GM12878 (cell line): ENCODE measurements at regions not wholly inside any gene's neighbourhood (a gene's known extent, or its start where the extent isn't known, plus 50 kb on each side); places are given as distances from the start of the nearest gene placed in this dataset.

Experiments
- ATF3 ChIP-seq: IDR thresholded peaks from 2 replicates; pipeline ENCODE4 v1.6.1; 2011; ENCODE audit warnings: low read depth, mild to moderate bottlenecking, low read length, moderate library complexity, borderline replicate concordance; ENCODE audit errors: extremely low read depth
- EED ChIP-seq: sonication (generic); IDR thresholded peaks from 2 replicates; pipeline ENCODE4 v1.6.1; 2016; ENCODE audit warnings: antibody characterized with exemption, low read depth
- ELK1 ChIP-seq: IDR thresholded peaks from 2 replicates; pipeline ENCODE4 v1.6.1; 2012; ENCODE audit warnings: low read depth, low read length, improper control_type of control experiment
- FOXK2 ChIP-seq: fragments of 450-650 bp; IDR thresholded peaks from 2 replicates; pipeline ENCODE4 v1.6.1; 2017; ENCODE audit warnings: mild to moderate bottlenecking, moderate library complexity
- FOXM1 ChIP-seq: IDR thresholded peaks from 2 replicates; pipeline ENCODE4 v1.6.1; 2012; ENCODE audit warnings: low read depth, mild to moderate bottlenecking, inconsistent platforms, low read length, moderate library complexity
- LARP7 ChIP-seq: fragments of 450-650 bp; IDR thresholded peaks from 2 replicates; pipeline ENCODE4 v1.6.1; 2017; ENCODE audit warnings: mild to moderate bottlenecking
- NR2C1 ChIP-seq: fragments of 450-650 bp; IDR thresholded peaks from 2 replicates; pipeline ENCODE4 v1.6.1; 2017; ENCODE audit warnings: antibody characterized with exemption, mild to moderate bottlenecking, moderate library complexity
- POLR2A ChIP-seq: IDR thresholded peaks from 2 replicates; pipeline ENCODE4 v1.6.1; 2011; ENCODE audit warnings: low read depth, mild to moderate bottlenecking, low read length
- TARDBP ChIP-seq: IDR thresholded peaks from 2 replicates; pipeline ENCODE4 v1.6.1; 2016; ENCODE audit warnings: borderline replicate concordance
- ZNF24 ChIP-seq: fragments of 450-650 bp; IDR thresholded peaks from 2 replicates; pipeline ENCODE4 v1.6.1; 2017; ENCODE audit warnings: antibody characterized with exemption, mild to moderate bottlenecking
- ZNF274 ChIP-seq: IDR thresholded peaks from one replicate; pipeline ENCODE4 v1.8.0; 2011; ENCODE audit not compliant: insufficient read length, insufficient read depth
- TF ChIP-seq, protein P1 (sequence below), 3 experiments: IDR thresholded peaks in 2 of 3; conservative IDR thresholded peaks in 1 of 3; 2 replicates each; pipeline ENCODE4 v1.5.1; 2011; ENCODE audit warnings: low read depth in 3 of 3, low read length in 3 of 3, mild to moderate bottlenecking in 3 of 3, control low read depth in 2 of 3, moderate library complexity in 2 of 3, inconsistent platforms in 1 of 3, mixed read lengths in 1 of 3; ENCODE audit not compliant: control insufficient read depth in 2 of 3, insufficient read depth in 1 of 3; ENCODE audit errors: extremely low read depth in 1 of 3

DNA sequence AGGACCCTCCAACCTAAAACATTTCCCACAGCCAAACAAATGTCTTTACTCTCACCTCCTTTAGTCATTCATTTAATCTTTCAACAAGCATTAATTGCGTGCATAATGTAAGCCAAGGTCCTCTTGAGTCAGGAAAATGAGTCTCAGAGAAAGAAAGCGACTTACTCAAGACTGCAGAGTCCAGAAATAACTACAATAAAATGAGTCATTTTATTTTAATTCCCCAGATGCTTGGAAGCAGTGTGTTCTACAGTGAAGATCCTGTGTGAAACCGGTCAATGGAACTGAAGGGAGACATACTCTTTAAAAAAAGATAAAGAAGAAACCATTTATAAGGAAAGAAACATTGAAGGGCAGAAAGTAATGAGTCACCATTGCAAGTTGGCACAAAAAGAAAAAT is 513.7 kb downstream of the CDK5RAP2 start:
- TF ChIP-seq POLR2A (no peak), LARP7 (no peak), ATF3 (no peak), NR2C1 (no peak), TARDBP (no peak), ELK1 (no peak), ZNF274 (no peak), ZNF24 (no peak), FOXM1 (no peak), FOXK2 (no peak), EED (no peak)
- TF ChIP-seq, protein P1, sequence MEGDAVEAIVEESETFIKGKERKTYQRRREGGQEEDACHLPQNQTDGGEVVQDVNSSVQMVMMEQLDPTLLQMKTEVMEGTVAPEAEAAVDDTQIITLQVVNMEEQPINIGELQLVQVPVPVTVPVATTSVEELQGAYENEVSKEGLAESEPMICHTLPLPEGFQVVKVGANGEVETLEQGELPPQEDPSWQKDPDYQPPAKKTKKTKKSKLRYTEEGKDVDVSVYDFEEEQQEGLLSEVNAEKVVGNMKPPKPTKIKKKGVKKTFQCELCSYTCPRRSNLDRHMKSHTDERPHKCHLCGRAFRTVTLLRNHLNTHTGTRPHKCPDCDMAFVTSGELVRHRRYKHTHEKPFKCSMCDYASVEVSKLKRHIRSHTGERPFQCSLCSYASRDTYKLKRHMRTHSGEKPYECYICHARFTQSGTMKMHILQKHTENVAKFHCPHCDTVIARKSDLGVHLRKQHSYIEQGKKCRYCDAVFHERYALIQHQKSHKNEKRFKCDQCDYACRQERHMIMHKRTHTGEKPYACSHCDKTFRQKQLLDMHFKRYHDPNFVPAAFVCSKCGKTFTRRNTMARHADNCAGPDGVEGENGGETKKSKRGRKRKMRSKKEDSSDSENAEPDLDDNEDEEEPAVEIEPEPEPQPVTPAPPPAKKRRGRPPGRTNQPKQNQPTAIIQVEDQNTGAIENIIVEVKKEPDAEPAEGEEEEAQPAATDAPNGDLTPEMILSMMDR (IDR thresholded peaks at IDR 0.05 in 2 of 3, conservative IDR thresholded peaks at IDR 0.05 in 1 of 3; ENCODE audit: control insufficient read depth in 2 of 3, extremely low read depth in 1 of 3, insufficient read depth in 1 of 3, low read depth in 3 of 3, low read length in 3 of 3): no peak
